VCaP (cell line): ENCODE measurements at regions not wholly inside any gene's neighbourhood (a gene's known extent, or its start where the extent isn't known, plus 50 kb on each side); places are given as distances from the start of the nearest gene placed in this dataset.

Experiments used
- H3K27ac ChIP-seq: fragments of 450-650 bp; 2 replicates; pipeline ENCODE4 v1.5.1; 2017
- TF ChIP-seq, protein P1 (sequence below): fragments of 450-650 bp; conservative IDR thresholded peaks from 2 replicates; pipeline ENCODE4 v1.5.1; 2017; ENCODE audit warnings: mild to moderate bottlenecking, moderate library complexity

DNA sequence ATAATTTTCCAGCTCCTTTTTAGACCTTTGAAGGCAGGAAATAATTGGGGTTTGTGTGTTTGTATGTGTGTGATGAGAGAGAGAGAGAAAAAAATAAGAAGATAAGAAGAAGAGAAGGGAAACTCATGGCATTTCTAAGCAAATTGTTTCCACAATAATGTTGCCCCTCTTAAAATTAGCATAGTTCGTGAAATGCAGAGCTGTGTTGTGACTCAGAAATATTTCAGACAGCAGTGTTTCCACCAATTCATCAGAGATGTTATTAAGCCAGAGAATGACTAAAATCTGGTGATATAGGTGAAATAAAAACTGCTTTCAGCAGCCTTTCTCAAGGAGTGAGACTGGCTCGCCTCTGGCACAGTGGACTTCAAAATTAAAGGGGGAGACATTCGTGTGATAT lies 65.9 kb upstream of the ARHGAP5 start:
- TF ChIP-seq, protein P1, sequence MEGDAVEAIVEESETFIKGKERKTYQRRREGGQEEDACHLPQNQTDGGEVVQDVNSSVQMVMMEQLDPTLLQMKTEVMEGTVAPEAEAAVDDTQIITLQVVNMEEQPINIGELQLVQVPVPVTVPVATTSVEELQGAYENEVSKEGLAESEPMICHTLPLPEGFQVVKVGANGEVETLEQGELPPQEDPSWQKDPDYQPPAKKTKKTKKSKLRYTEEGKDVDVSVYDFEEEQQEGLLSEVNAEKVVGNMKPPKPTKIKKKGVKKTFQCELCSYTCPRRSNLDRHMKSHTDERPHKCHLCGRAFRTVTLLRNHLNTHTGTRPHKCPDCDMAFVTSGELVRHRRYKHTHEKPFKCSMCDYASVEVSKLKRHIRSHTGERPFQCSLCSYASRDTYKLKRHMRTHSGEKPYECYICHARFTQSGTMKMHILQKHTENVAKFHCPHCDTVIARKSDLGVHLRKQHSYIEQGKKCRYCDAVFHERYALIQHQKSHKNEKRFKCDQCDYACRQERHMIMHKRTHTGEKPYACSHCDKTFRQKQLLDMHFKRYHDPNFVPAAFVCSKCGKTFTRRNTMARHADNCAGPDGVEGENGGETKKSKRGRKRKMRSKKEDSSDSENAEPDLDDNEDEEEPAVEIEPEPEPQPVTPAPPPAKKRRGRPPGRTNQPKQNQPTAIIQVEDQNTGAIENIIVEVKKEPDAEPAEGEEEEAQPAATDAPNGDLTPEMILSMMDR = no peak
- no peak overlapping the region for H3K27ac ChIP-seq

DNA sequence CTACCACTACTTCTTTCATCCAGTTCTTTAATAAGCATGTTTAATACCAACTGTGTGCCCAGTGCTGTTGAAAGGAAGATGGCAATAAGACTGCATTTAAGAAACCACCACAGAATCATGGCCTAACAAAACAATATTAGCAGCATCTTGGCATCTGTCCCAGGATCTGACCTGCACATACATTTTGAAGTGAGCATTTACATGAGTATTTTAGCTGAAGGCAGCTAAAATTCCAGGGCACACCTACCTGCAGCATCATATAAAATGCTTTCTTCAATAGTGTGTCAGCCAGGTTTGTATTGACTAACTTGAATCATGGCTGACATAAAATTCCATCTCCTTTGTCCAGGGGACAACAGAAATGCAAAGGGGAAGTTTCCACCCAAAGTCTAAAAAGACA lies 65.0 kb upstream of the ARHGAP5 start:
- TF ChIP-seq, protein P1 = no peak
- no peak overlapping the region for H3K27ac ChIP-seq

DNA sequence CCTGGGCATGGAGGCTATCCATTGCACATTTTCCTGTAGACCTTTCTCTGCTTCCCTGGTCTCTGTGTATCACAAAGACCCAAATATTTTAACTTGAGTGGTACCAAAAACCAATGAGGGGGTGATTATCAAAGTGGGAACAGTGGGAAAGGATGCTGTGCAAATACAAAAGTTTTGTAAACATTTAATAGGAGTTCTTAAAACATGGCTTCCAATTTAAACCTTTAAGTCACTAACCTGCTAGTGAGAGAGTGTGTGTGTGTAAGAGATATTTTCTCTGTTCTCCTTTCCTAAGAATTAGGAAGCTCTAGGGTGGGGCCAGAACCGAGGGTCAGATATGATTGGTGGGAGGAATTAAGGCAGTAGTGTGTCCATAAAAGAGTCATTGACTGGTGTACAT lies 64.5 kb upstream of the ARHGAP5 start:
- TF ChIP-seq, protein P1 = no peak
- H3K27ac ChIP-seq = no peak overlapping the region

DNA sequence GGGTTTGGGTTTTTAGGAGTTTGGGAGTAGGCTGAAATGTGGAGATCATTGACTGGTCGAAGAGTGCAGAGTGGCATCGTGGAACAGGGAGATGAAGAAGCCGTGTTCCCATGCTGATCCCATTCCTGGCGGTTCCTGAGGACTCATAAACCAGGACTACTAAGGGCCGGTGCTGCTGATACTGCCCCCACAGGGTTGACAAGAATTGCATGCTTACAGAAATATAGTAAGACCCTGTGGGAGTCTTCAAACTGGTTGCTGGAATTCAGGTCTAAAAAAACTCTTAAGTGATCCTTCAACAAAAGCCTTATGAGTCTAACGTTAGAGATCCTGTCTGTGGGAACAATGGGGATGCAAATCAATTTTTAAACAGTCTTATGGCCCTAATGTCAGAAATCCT lies 64.0 kb upstream of the ARHGAP5 start:
- TF ChIP-seq, protein P1 = no peak
- H3K27ac ChIP-seq = no peak overlapping the region

DNA sequence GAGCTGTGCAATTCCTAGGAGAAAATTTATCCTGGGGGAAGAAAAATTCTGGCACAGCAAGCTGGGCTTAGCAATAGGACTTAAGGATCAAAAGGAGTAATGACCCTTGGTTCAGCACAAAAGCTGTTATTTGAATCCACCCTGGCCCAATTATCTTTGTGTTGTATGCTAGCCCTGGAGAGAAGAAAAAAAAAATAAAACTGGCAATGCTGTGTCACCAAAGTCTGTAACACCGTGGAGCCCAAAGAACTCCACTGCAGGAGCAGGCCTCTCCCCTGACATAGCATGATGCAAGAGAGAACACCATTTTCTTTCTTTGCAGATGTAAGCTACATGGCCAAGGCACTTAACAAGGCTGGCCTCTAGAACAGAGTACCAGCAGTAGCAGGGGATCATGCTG lies 63.0 kb upstream of the ARHGAP5 start:
- H3K27ac ChIP-seq = no peak overlapping the region
- TF ChIP-seq, protein P1 = no peak

DNA sequence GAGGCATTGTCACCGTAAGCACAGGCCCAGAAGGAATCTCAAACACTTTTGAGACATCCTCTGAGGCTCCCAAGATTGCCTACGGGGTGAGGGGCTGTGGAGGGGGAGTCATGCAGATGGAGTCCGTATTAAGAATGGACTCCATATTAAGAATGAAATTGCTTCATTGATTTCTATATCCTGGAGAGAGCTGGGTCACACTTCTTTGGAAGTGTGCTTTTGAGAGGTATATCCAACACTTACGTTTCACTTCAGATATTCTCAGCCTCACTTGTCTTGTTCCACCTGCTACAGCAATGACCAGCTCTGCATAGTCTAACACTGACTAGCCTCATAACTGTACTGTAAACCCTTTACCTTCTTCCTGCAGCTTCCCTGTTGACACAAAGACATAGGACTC lies 62.6 kb upstream of the ARHGAP5 start:
- TF ChIP-seq, protein P1 = no peak
- no peak overlapping the region for H3K27ac ChIP-seq

DNA sequence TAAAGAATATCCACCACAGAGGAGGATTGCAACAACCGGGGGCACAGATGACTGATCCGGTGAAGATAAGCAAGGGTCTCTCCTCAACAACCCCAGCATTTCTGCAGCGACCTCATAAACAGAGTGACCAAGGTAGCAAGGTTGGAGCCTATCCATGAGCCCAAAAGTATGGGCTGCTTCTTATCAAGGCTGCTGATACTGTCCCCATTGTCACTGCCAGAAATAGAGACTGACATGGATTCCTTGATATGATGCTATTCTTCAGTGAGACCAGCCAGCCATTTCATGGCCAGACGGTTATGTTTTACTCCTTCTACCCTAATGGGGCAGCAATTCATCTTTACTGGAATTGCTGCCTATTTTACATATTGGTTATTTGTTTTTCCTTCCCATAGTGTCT lies 61.9 kb upstream of the ARHGAP5 start:
- H3K27ac ChIP-seq = no peak overlapping the region
- TF ChIP-seq, protein P1 = no peak

DNA sequence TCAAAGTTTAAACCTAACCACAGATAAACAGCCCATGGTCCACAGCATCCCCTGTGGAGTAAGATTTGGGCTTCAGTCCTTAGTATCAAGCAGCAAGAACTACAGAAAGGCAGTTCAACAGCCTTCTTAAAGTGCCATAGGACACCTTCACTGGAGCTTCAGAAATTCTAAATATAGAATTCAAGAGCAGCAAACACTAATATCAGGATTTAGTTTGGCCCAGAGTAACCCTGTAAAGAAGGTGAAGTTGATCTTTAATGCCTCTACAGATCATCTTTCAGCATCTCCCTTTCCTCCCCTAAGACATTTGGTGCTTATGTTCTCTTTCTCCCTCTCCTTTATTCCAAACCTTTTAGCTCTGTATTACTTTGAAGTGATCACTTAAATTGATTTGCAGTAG lies 59.5 kb upstream of the ARHGAP5 start:
- TF ChIP-seq, protein P1 = no peak
- H3K27ac ChIP-seq = no peak overlapping the region
